GM23248 (cell line): ENCODE measurements at regions not wholly inside any gene's neighbourhood (a gene's known extent, or its start where the extent isn't known, plus 50 kb on each side); places are given as distances from the start of the nearest gene placed in this dataset.
A peak's percentile ranks its signal among the peaks of the same experiment; 100 is the strongest.
"Not testable (repeated sequence)": the region's sequence is repeated elsewhere in the genome, so short reads cannot be mapped to it uniquely, and the experiment has no call there.

Experiments
- DNase-seq: peaks from one replicate; pipeline ENCODE4 v3.0.0-alpha.2; 2015
- H2AFZ ChIP-seq: fragments of 200-600 bp; sonication (generic); 2 replicates; pipeline ENCODE4 v1.6.1; 2016; ENCODE audit warnings: antibody characterized with exemption
- H3F3A ChIP-seq: fragments of 200-600 bp; sonication (generic); 2 replicates; pipeline ENCODE4 v1.6.1; 2016; ENCODE audit warnings: mild to moderate bottlenecking, antibody characterized with exemption, mixed run types; ENCODE audit not compliant: insufficient read depth
- H3K27ac ChIP-seq: fragments of 200-600 bp; sonication (generic); 2 replicates; pipeline ENCODE4 v1.5.1; 2016; ENCODE audit warnings: mild to moderate bottlenecking
- H3K27me3 ChIP-seq: fragments of 200-600 bp; sonication (generic); replicated peaks from 2 replicates; pipeline ENCODE4 v1.6.1; 2016; ENCODE audit warnings: mild to moderate bottlenecking; ENCODE audit not compliant: insufficient read depth
- H3K36me3 ChIP-seq: fragments of 200-600 bp; sonication (generic); 2 replicates; pipeline ENCODE4 v1.6.1; 2016; ENCODE audit warnings: low read depth, mild to moderate bottlenecking
- H3K4me1 ChIP-seq: fragments of 200-600 bp; sonication (generic); 2 replicates; pipeline ENCODE4 v1.6.1; 2016; ENCODE audit warnings: mild to moderate bottlenecking; ENCODE audit not compliant: insufficient read depth
- H3K4me2 ChIP-seq: fragments of 200-600 bp; sonication (generic); one replicate; pipeline ENCODE4 v1.6.1; 2016; ENCODE audit warnings: mild to moderate bottlenecking; ENCODE audit not compliant: unreplicated experiment
- H3K4me3 ChIP-seq: fragments of 200-600 bp; sonication (generic); 2 replicates; pipeline ENCODE4 v1.5.1; 2016; ENCODE audit warnings: mild to moderate bottlenecking
- H3K79me2 ChIP-seq: fragments of 200-600 bp; sonication (generic); 2 replicates; pipeline ENCODE4 v1.6.1; 2016; ENCODE audit warnings: mild to moderate bottlenecking; ENCODE audit not compliant: insufficient read depth
- H3K9ac ChIP-seq: fragments of 200-600 bp; sonication (generic); 2 replicates; pipeline ENCODE4 v1.6.1; 2016; ENCODE audit warnings: mild to moderate bottlenecking
- H3K9me2 ChIP-seq: fragments of 200-600 bp; sonication (generic); 2 replicates; pipeline ENCODE4 v1.6.1; 2016; ENCODE audit warnings: mixed run types, mild to moderate bottlenecking, moderate library complexity; ENCODE audit not compliant: insufficient read depth
- H3K9me3 ChIP-seq: fragments of 200-600 bp; sonication (generic); one replicate; pipeline ENCODE4 v1.6.1; 2017; ENCODE audit warnings: low read depth
- H4K20me1 ChIP-seq: fragments of 200-600 bp; sonication (generic); 2 replicates; pipeline ENCODE4 v1.6.0; 2016; ENCODE audit not compliant: insufficient read depth
- EZH2 ChIP-seq: fragments of 200-600 bp; sonication (generic); IDR thresholded peaks from 2 replicates; pipeline ENCODE4 v1.6.1; 2018; ENCODE audit warnings: antibody characterized with exemption, mild to moderate bottlenecking; ENCODE audit not compliant: insufficient read depth, poor library complexity, severe bottlenecking
- EZH2phosphoT487 ChIP-seq: fragments of 200-600 bp; sonication (generic); IDR thresholded peaks from 2 replicates; pipeline ENCODE4 v1.6.1; 2018; ENCODE audit warnings: antibody characterized with exemption, moderate library complexity, mild to moderate bottlenecking, low read depth; ENCODE audit not compliant: insufficient read depth
- WGBS, 2 experiments: methylation state at CpG; one replicate each; pipeline ENCODE4 v1.1.6; 2015 to 2017; ENCODE audit warnings: low lambda C conversion rate in 2 of 2, low coverage in 1 of 2; ENCODE audit errors: missing lambda C conversion rate in 2 of 2; 5-methylcytosine and 5-hydroxymethylcytosine counted together
- in situ Hi-C: fragments of 300-500 bp; cut with MboI; formaldehyde crosslinking; loops from 2 replicates; pipeline ENCODE4 v1.15.0; 2020

GRCh38 chr14:58746261-58746660 lies 108.5 kb downstream of the DACT1 start:
- Histone ChIP-seq H3K9me3 (no peaks in the 10 kb centered on the region), H3K9me2 (no peaks in the 10 kb centered on the region), H3K27me3 (no peaks in the 10 kb centered on the region), H3K4me3 (no peak overlapping the region), H4K20me1 (no peaks in the 10 kb centered on the region), H3F3A (peaks cover 31% of the 10 kb centered on the region), H3K36me3 (no peaks in the 10 kb centered on the region), H3K4me2 (no peak overlapping the region), H3K79me2 (no peaks in the 10 kb centered on the region), H3K27ac (no peak overlapping the region), H3K4me1 (peaks cover 39% of the 10 kb centered on the region), H2AFZ (no peak overlapping the region), H3K9ac (no peak overlapping the region)
- TF ChIP-seq EZH2phosphoT487 (no peak), EZH2 (no peak)
- in situ Hi-C loops = no loop called here
- peak; percentile 65 for DNase-seq
- 0 to 11% methylated on average over 1 of the region's 1 CpG for WGBS, 2 experiments

DNA sequence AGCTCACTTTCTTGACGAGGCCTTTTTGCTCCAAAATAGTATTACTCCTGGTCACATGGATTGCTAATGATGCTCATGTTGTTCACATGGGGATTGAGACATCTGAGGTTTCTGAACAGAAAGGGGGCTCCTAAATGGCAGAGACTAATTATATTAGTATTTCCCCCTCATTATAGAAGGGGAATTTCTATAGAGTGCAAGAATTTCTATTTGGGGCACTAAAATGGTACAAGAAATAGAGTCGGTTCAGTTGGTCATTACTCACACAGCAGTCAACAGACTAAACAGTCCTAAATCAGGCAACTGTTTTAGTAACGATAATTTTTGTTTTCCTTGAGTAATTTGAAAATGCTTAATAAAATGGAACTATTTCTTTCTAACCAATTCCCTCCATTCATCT lies 108.9 kb downstream of the DACT1 start:
- TF ChIP-seq EZH2phosphoT487 = no peak
- no peak for TF ChIP-seq EZH2
- WGBS, 2 experiments = 33 to 43% methylated on average over 3 of the region's 3 CpGs
- Histone ChIP-seq H3K9me2 (no peaks in the 10 kb centered on the region), H3F3A (peaks cover 31% of the 10 kb centered on the region), H3K4me3 (no peak overlapping the region), H3K27me3 (no peaks in the 10 kb centered on the region), H3K4me2 (no peak overlapping the region), H2AFZ (no peak overlapping the region), H3K4me1 (peaks cover 39% of the 10 kb centered on the region), H3K36me3 (no peaks in the 10 kb centered on the region), H3K9ac (no peak overlapping the region), H3K9me3 (no peaks in the 10 kb centered on the region), H3K79me2 (no peaks in the 10 kb centered on the region), H3K27ac (peak overlapping the region; percentile 40), H4K20me1 (no peaks in the 10 kb centered on the region)
- peak; percentile 23 for DNase-seq
- in situ Hi-C loops = no loop called here

GRCh38 chr14:58747181-58747580 lies 109.4 kb downstream of the DACT1 start:
- H3K79me2 ChIP-seq = no peaks in the 10 kb centered on the region
- WGBS, 2 experiments = 58 to 64% methylated on average over 7 of the region's 7 CpGs
- no peak overlapping the region for H2AFZ ChIP-seq
- peak overlapping the region; percentile 25 for H3K4me2 ChIP-seq
- H3K27ac ChIP-seq = peak overlapping the region; percentile 40
- no peaks in the 10 kb centered on the region for H3K27me3 ChIP-seq
- peaks cover 31% of the 10 kb centered on the region for H3F3A ChIP-seq
- no peak overlapping the region for H3K4me3 ChIP-seq
- H3K9ac ChIP-seq = no peak overlapping the region
- no peaks in the 10 kb centered on the region for H3K9me2 ChIP-seq
- DNase-seq = peak; percentile 85
- no peaks in the 10 kb centered on the region for H4K20me1 ChIP-seq
- in situ Hi-C loops = no loop called here
- peaks cover 39% of the 10 kb centered on the region for H3K4me1 ChIP-seq
- no peaks in the 10 kb centered on the region for H3K9me3 ChIP-seq
- no peaks in the 10 kb centered on the region for H3K36me3 ChIP-seq
- TF ChIP-seq EZH2phosphoT487 (no peak), EZH2 (no peak)

GRCh38 chr14:58748251-58748650 lies 110.5 kb downstream of the DACT1 start:
- H3F3A ChIP-seq = peaks cover 31% of the 10 kb centered on the region
- H3K27ac ChIP-seq, H3K9me3 ChIP-seq, H3K9me2 ChIP-seq, H3K4me2 ChIP-seq, H2AFZ ChIP-seq, H3K9ac ChIP-seq, H3K36me3 ChIP-seq, DNase-seq, H4K20me1 ChIP-seq, H3K4me3 ChIP-seq, H3K27me3 ChIP-seq, H3K79me2 ChIP-seq, in situ Hi-C loops: not testable (repeated sequence)
- WGBS, 2 experiments = 90 to 94% methylated on average over 7 to 8 of the region's 8 CpGs
- peaks cover 45% of the 10 kb centered on the region for H3K4me1 ChIP-seq

DNA sequence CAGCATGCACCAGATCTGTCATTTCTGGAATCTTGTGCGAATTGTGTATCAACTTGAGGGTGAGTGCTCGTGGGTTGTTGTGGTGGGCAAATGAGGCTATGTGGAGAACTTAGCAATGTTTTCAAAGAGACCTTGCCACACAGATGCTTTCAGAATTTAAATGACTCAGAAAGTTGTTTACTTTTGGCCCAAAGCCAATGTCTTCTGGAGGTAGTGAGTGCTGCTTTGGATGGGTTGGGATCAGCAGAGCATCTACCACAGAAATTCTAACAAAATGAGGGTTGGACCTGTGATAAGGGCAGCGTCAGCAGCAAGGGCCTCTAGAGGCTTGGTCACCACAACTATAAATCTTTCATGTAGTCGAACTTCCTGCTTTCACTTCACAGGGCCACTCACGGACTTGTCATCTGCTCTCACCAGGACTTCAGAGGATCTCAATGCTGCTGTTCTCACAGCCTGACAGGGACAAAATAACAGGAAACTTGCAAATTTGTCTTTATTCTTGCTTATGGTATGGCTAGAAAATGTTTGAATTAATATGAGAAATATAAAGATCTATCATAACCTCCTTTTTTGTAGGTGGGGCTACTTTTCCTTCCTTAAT lies 111.4 kb downstream of the DACT1 start:
- Histone ChIP-seq H3F3A (peaks cover 31% of the 10 kb centered on the region), H3K27ac (peak overlapping the region; percentile 19), H3K9me3 (no peaks in the 10 kb centered on the region), H3K4me1 (peaks cover 52% of the 10 kb centered on the region), H3K27me3 (no peaks in the 10 kb centered on the region), H4K20me1 (no peaks in the 10 kb centered on the region), H3K36me3 (no peaks in the 10 kb centered on the region), H3K9me2 (no peaks in the 10 kb centered on the region), H3K4me2 (peak overlapping the region; percentile 30), H3K4me3 (no peak overlapping the region), H3K79me2 (no peaks in the 10 kb centered on the region), H2AFZ (no peak overlapping the region), H3K9ac (no peak overlapping the region)
- peak; percentile 66; the same call in 1 of the 2 replicates for TF ChIP-seq EZH2phosphoT487
- no peak for TF ChIP-seq EZH2
- WGBS, 2 experiments = 21 to 22% methylated on average over 5 of the region's 5 CpGs
- in situ Hi-C loops = no loop called here
- DNase-seq = peak; percentile 91
